HG02759 (cell line): ENCODE measurements at regions not wholly inside any gene's neighbourhood (a gene's known extent, or its start where the extent isn't known, plus 50 kb on each side); places are given as distances from the start of the nearest gene placed in this dataset.

Source experiments
- ATAC-seq: cut with Tn5 transposase; IDR thresholded peaks from one replicate; pipeline ENCODE4 v1.9.1; 2021; ENCODE audit warnings: mild to moderate bottlenecking, moderate library complexity; ENCODE audit not compliant: unreplicated experiment

GRCh38 chr7:45446195-45446944 lies 127.8 kb upstream of the ADCY1 start:
- peak; percentile 55 for ATAC-seq

GRCh38 chr7:45447296-45447695 lies 126.9 kb upstream of the ADCY1 start:
- ATAC-seq: no peak

- ATAC-seq: no peak
These were observed 123.5 kb upstream of the ADCY1 start for GRCh38 chr7:45450571-45451204.

- no peak for ATAC-seq
These were observed 122.7 kb upstream of the ADCY1 start for GRCh38 chr7:45451342-45452035.

- ATAC-seq: no peak
These were observed 119.4 kb upstream of the ADCY1 start for GRCh38 chr7:45454771-45455170.

- ATAC-seq: no peak
These were observed 118.5 kb upstream of the ADCY1 start for GRCh38 chr7:45455662-45456061.

- no peak for ATAC-seq
These were observed 118.1 kb upstream of the ADCY1 start for GRCh38 chr7:45456105-45456504.

GRCh38 chr7:45456747-45457524 lies 117.2 kb upstream of the ADCY1 start:
- no peak for ATAC-seq

- ATAC-seq: no peak
These were observed 116.6 kb upstream of the ADCY1 start for GRCh38 chr7:45457591-45457990.

- ATAC-seq: no peak
These were observed 114.7 kb upstream of the ADCY1 start for GRCh38 chr7:45459476-45459875.

- no peak for ATAC-seq
These were observed 113.8 kb upstream of the ADCY1 start for GRCh38 chr7:45460379-45460778.

- ATAC-seq: no peak
These were observed 113.1 kb upstream of the ADCY1 start for GRCh38 chr7:45461026-45461425.

GRCh38 chr7:45469103-45469502 lies 105.1 kb upstream of the ADCY1 start:
- ATAC-seq: no peak

- ATAC-seq: no peak
These were observed 104.1 kb upstream of the ADCY1 start for GRCh38 chr7:45470031-45470430.

GRCh38 chr7:45479781-45480180 lies 94.4 kb upstream of the ADCY1 start:
- ATAC-seq: no peak

GRCh38 chr7:45482451-45482850 lies 91.7 kb upstream of the ADCY1 start:
- ATAC-seq: no peak

- no peak for ATAC-seq
These were observed 90.1 kb upstream of the ADCY1 start for GRCh38 chr7:45484094-45484493.

GRCh38 chr7:45486575-45486974 lies 87.6 kb upstream of the ADCY1 start:
- no peak for ATAC-seq

GRCh38 chr7:45494885-45495284 lies 79.3 kb upstream of the ADCY1 start:
- ATAC-seq: no peak

- ATAC-seq: no peak
These were observed 78.5 kb upstream of the ADCY1 start for GRCh38 chr7:45495618-45496017.

GRCh38 chr7:45500257-45500656 lies 73.9 kb upstream of the ADCY1 start:
- ATAC-seq: no peak
